ELF-1 (cell line): ENCODE measurements at regions not wholly inside any gene's neighbourhood (a gene's known extent, or its start where the extent isn't known, plus 50 kb on each side); places are given as distances from the start of the nearest gene placed in this dataset.
"Not testable (repeated sequence)": the region's sequence is repeated elsewhere in the genome, so short reads cannot be mapped to it uniquely, and the experiment has no call there.

Experiments used
- DNase-seq: peaks from one replicate; pipeline ENCODE4 v3.0.0-alpha.2; 2016; ENCODE audit warnings: low read depth, low spot score

DNA sequence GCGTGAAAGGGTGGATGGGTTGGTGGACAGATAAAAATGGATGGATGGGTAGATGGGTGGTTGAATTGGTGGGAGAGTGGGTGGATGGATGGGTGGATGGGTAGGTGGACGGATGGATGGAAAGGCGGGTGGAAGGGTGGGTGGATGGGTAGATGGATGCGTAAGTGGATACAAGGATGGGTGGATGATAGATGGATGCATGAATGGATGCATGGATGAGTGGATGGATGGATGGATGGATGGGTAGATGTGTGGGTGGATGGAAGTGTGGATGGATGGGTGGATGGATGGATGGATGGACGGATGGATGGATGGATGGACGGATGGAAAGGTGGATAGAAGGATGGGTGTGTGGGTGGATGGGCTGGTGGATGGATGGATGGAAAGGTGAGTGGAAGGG, 77.0 kb upstream of the GRK3 start:
- DNase-seq: no peak

DNA sequence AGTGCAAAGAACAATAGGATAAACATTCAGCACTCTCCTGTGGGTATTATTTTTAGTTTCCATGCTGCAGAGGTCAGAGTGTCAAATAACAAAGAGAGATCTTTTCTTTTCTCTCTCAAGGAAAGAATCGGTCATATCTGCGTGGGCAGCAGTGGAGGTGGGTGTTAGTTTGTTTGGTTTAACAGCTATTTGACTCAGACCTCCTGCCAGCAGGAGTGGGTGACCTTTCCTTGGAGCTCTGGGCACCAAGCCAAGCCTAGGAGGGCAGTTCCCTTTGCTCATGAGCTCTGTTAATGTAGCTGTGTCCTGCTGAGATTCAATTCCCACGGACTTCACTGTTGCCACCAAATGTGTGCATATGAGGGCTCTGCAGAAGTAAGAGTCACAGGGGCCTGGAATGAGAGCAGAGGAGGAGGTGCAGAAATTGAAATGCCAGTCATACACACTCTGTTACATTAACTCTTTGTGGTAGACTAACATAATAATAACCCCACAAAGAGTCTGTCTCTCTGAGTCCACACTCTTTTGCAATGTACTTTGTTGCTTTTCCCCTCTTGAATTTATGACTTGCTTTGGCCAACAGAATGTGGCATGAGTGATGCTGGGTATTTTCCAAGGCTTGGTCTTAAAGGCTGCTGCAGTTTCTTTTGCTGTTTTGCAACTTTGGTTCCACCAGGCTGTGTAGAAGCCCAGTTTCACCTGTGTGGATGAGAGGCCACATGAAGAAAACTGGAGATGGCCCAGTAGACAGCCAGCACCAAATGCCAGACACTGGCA, 76.0 kb upstream of the GRK3 start:
- DNase-seq: no peak

- DNase-seq: no peak
These were observed 74.5 kb upstream of the GRK3 start for GRCh38 chr22:25489947-25490346.

- no peak for DNase-seq
These were observed 73.6 kb upstream of the GRK3 start for GRCh38 chr22:25490896-25491295.

DNA sequence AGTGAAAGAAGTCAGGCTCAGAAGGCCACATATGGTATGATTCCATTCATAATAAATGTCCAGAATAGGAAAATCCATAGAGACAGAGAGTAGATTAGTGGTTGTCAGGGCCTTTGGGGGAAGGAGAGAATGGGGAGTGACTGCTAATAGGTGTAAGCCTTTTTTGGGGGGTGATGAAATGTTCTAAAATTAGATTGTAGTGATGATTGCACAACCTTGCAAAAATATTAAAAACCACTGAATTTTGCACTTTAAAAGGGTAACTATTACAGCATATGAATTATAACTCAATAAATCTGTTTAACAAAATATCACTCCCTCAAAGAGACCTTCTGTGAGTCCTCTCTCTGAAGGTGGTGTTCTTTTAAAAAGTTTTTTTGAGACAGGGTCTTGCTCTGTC, 72.3 kb upstream of the GRK3 start:
- no peak for DNase-seq

DNA sequence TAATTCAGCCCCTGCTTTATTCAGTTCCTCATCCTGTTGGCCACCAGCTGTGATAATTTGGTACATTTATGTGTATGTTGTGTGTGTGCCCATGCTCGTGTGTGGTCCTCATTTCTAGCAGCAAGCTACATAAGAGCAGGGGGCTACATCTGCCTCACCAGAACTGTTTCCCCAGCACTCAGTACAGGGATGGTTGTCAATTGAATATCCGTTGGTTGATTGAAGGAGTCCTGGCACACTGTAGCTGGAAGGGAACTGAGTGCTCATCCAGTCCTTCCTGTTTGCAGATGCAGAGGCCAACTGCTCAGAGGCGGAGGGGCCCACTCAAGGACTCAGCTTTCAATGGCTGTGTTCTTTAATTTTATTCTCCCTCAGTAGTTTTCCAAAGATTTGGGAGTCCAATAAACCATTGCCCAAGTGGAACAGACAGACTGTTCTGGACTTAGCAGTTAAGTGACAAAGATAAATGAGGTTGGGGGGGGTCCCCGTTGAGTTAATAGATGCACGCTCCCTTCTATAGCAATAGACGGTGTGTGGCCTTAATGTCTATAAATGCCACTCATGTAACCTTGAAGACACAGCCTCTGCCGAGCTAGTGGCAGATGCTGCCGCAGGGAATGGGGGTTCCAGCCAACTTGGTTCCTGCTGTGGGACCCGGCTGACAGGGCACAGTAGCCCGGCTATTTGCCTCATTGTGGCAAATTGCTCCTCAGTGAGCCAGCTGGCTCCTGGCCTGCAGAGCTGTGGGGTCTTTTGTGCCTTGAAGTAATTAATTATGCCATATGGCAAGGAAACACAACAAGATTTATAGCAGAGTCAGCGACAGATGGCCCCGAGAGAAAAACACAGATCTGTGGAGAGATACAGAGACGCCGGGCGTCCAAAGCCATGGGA, 71.4 kb upstream of the GRK3 start:
- no peak for DNase-seq

DNA sequence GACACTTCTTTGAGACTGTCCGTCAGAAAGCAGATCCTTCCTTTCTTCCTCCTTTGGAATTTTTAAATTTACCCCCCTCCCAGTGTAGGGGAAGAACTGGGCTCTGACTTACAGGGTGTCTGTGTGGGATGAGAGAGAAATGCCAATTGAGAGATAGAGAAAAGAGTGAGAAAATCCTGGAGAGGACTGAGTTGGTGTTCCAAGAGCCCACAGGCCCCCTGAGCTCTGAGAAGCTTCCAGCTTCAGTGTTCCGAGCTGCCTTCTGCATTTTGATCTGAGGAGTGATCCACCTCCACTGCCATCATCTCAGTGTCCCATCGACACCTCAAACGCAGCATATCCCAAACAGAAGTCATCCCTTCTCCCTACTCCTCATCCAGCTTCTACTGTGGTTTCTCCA, 70.7 kb upstream of the GRK3 start:
- DNase-seq: no peak

DNA sequence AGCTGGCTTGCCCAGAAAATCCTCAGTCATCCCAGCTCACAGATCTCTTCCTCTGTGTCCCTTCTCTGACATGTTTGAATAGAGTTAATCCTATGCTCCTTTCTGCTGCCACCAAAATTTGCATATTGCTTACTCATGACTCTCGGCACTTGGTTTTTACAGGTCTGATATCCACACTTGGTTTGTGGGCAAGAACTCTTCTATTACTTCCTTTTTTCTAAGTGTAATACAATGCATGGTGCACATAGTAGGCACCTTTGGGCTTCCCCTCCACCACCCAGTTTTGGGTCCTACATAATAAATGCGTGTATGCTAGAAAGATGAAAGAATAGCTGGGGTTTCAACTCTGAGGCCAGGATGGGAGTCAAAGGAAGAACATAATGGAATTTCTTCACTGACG, 69.7 kb upstream of the GRK3 start:
- DNase-seq: no peak

DNA sequence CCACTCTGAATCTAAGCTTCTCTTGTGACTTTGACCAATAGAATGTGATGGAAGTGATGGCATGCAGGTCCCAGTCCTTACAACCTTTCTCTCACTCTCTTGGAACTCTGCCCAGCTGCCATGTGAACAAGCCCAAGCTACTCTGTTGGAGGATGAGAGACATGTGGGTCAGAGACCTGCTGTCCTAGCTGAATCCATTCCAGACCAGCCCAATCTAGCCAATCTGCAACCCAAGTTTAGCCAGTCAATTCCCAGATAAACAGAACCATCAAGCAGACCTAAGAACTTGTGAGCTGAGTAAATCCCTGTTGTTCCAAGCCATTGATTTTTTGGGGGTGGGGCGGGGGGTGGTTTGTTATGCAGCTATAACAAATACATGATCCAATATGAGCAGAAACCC, 69.2 kb upstream of the GRK3 start:
- no peak for DNase-seq

- DNase-seq: no peak
These were observed 67.9 kb upstream of the GRK3 start for GRCh38 chr22:25496396-25497064.

GRCh38 chr22:25497181-25497641, 67.3 kb upstream of the GRK3 start:
- DNase-seq: no peak

GRCh38 chr22:25497716-25498115, 66.8 kb upstream of the GRK3 start:
- DNase-seq: no peak

GRCh38 chr22:25500671-25501070, 63.8 kb upstream of the GRK3 start:
- not testable (repeated sequence) for DNase-seq

DNA sequence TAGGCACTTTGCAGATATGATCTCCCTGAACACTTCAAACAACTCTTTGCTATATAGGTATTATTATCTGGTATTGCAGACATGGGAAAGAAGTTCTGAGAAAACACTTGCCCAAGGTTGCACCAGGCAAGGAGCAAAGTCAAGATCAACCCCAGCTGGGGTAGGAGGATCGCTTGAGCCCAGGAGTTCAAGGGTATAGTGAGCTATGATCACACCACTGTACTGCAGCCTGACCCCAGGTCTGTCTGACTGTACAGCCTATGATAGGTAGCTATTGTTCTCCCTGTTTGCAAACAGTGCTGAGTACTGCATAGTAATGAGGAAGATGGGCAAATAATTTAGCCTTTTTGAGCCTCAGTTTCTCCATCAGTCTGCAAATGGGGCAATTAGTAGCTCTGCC, 60.5 kb upstream of the GRK3 start:
- not testable (repeated sequence) for DNase-seq

DNA sequence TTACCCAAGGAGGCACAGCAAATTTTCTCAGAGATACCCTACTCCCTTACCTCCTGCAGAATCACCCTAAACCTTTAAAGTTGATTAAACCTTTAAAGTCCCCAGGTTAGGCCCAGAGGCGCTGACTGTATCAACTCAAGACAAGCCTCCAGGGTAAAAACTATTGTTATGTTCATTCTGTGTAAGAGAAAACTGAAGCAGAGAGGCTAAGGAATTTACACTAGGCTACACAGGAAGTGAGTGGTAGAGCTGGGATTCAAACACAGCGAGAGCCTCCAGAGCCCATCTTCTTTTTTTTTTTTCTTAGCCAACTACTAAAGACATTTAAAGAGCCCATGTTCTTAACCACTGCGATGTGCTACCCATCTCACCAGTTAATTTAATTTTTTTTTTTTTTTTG, 56.3 kb upstream of the GRK3 start:
- DNase-seq: peak; percentile 63

DNA sequence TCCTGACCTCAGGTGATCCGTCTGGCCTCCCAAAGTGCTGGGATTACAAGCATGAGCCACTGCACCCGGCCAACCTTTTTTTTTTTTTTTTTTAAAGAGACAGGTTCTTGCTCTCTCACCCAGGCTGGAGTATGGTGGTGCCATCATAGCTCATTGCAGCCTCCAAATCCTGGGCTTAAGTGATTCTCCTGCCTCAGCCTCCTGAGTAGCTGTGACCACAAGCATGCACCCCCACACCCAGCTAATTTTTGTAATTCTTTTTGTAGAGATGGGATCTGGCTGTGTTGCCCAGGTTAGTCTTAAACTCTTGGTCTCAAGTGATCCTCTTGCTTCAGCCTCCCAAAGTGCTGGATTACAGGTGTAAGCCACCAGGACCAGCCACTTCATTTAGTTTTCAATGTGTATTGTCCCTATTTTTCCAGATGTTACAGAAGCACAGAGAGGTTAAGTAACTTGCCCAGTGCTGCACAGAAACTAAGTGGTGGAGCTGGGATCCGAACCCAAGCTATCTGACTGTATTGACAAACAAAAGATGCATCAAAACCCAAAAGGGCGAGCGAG, 55.6 kb upstream of the GRK3 start:
- peak; percentile 7 for DNase-seq

DNA sequence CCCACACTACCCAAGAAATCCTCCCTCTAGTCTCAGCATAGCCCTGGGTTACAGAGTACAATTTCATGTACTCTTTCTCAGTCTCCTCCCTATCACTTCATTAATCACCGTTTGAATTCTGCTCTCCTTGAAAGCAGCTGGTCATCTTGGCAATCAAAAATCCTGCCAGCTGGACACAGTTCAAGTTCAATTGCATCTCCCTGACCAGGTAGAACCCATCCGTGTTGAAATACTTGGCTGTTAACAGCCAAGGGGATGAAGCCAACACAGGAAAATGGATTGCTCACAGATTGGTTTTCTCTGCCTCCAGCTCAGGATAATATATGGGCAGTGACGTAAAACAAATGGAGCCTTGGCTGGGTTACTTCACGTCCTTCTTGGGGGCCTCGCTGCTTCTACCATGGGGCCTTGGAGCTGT, 55.1 kb upstream of the GRK3 start:
- DNase-seq: no peak

DNA sequence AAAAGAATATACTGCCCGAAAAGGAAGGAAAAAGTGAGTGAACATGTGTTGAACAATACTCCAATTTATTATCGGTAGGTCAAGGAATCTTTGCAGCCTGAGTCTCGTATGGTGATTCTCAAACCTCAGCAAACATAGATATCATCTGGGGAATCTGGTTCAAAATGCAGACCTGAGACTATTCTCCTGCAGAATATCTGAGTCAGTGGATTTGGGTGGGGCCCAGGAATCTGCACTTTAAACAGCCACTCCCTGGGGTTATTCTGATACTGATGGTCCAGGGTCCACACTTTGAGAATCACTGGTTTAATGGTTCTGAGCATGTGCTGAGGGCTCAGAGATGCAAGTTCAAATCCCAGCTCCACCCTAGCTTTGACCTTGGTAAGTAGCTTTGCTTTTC, 53.6 kb upstream of the GRK3 start:
- DNase-seq: no peak

GRCh38 chr22:25511725-25512124, 52.8 kb upstream of the GRK3 start:
- no peak for DNase-seq

DNA sequence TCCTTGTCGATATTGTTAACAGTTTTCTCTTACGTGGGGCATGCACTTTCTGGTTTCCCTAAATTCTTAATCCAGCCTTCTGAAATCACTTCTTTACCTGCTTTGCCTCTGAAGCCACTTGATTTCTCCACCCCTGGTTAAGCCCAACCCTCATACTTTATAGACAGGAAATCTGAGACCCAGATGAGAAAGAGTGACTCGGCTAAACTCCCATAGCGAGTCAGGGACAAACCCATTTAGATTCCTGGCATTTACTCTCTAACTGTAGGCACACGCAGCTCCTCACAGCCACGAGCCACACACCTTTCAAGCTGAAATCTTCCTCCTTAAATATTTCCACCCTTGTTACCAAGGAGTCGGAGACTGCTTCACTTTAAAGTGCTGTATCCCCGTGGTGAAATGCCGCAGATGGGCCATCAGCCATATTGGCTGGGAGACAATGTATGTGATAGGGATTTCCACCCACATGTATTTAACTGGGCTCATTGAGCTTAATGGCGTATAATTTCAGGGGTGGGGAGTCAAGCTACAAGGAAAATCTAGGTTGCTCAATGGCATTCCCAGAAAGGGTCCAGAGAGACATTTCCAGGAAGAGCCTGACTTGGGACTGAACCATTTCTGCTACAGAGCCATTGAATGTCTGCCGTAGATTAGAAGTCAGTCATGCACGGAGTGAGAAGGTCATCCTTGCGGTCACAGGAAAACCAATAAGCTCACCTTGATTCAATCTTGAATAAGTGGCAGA, 49.9 kb upstream of the GRK3 start:
- peak; percentile 8 for DNase-seq
